Activated effector memory CD4-positive, alpha-beta T cell treated with Interleukin-2 at 50 U/mL for 16 hours (primary cell): ENCODE measurements at regions not wholly inside any gene's neighbourhood (a gene's known extent, or its start where the extent isn't known, plus 50 kb on each side); places are given as distances from the start of the nearest gene placed in this dataset.

Source experiments
- DNase-seq: peaks from one replicate; pipeline ENCODE4 v3.0.0-alpha.2; 2020

DNA sequence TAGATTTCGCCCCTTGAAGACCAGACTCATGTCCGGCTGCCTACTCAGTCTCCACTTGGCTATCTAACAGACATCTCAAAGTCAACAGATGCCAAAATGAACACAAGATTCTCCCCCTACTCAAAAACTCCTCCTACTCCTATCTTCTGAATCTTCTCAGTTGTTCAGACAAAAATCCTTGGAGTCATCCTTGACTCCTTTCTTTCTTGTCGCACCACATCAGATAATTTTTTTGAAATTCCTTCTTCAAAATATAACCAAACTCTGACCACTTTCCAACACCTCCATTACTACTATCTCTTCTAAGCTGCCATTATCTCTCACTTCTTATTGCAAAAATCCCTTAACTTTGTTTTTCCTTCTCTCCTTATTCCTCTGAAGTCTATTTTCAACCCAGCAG lies 141.9 kb upstream of the SLC7A14 start:
- no peak for DNase-seq

DNA sequence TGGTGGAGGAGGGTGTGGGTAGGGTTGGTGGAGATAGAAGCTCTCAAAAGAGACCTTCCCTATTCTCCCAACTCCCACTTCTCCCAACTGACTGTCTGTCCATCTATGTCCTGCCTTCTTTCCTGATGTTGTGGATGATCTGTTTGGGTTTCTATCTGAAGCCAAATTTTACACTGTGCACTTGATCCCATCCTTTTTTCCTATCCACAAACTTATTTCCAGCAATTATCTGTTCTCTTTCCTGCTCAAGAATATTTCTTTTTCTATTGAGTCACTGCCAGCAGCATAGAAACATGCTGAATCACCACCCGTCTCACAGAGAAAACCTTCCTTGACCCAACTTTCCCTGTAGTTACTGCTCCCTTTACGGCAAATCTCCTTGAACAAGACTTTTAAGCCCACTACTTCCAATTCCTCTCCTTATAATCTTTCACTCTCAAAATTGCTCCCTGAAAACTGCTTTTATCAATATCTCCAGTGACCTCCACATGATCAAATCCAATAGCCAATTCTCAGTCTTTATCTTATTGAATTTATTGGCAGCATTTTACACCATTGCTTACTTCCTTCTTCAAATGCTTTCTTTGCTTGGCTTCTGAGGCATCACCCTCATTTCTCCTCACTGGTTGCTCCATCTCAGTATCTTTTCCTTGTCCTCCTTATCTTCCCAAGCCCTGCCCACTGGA lies 141.2 kb upstream of the SLC7A14 start:
- DNase-seq, result no peak

DNA sequence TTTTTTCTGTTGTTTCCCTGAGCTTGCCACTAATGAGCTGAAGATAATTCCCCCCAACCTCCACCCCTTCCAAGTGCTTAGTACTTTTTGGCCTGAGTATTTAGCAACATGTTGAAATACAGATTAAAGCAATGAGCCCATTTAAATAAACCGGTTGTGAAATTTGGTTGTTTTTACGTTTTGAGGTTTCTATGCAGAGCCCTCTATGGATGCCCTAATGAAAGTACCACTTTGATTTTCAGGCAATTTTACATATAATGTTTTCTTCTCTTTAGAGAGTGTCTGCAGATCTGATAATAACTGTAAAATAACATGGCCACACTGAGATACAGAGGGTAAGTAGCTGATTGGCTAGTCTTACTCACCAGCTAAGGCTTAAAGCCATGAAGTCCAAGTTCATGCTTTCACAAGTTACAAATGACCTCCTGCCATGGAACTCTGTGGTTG lies 139.4 kb upstream of the SLC7A14 start:
- DNase-seq, result no peak

DNA sequence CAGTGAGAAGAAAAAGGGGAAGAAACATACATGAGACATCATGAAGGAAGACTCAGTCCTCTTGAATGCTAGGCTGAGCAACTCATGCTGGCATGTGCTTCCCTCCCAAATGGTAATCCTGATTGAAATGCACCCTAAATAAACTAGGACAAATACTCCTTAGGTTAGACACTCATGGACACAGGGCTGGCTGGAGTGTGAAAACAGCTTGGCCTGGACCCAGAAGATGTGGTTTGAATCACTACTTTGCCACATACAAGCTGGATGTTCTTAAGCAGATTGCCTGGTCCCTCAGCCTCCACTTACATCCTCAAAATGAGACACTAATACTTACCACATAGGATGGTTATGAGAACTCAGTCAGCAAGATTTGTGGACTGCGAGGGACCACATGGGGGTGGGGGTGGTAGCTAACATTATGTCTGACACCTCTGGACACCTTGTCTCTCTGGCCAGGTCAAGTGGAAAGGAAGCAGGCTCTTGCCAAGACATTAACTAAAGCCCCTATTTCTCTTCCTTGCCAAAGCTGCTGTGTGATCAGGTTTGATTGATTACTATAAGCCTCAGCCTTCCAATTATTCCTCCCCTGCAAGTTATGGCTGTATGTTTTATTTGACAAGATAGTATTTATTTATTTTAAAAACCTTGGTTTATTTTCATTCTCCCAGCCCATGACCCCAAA lies 138.9 kb upstream of the SLC7A14 start:
- DNase-seq, result no peak

DNA sequence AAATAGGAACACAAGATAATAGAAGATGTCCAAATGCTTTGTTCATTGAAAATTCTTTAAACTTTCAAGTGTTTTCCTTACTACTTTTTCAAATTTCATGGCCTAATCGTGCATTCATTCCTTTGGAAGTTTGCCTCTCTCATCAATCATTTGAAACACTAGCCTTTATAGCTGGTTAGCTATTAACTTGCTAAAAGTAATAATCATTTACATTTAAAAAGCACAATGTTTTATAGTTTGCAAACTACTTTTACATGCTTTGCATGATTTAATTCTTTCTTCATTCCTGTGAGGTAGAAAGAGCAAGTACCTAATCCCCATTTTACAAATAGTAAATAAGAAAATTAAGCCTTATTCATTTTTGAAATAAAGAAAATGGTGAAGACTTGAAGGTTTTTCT lies 137.4 kb upstream of the SLC7A14 start:
- no peak for DNase-seq

DNA sequence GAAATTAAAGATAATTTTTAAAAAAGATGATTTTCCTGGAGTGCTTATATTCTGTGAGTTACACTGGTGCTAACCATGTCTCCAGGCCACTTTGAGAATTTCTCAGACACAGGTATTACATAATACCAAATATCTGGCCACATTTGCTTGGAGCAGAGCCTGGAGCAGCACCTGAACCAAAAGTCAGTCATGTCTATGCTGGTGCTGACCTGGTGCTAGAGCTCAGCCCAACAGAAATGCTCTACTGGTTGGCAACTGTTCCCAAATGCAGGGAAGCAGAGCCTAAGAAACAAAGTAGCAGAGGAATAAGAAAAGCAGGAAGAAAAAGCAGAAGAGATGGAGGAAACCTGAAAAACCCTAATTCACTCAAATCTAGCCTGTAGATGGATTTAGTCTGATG lies 135.7 kb upstream of the SLC7A14 start:
- no peak for DNase-seq

DNA sequence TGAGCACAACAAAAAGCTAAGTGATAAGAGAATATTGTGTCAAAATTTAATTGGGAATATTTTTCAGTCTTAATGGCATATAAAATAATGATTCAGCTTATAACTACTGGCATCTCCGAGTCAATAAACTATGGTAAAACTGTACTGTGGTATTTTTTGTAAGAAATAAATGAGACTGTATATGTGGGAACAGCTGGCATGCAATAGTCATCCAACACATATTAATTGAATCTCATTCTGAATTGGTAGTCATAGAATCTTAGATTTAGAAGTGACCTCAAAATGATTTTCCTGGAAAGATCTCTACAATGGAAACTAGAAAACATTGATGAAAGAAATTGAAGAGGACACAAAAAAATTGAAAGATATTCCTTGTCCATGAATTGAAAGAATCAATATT lies 133.4 kb upstream of the SLC7A14 start:
- DNase-seq, result no peak

DNA sequence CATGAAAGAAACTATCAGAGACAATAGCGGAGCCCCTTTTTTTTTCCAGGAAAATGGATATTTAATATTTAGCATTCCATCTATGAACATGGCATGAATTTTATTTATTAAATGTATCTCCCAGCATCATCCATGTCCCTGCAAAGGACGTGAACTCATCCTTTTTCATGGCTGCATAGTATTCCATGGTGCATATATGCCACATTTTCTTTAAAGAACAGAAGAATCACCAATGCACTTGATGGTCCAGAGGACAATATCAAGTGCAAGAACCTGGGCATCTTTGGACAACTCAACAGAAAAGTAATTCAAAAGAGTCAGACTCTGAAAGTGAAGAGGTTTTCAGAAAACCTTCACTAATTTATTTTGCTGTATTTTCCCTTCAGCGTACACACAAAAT lies 133.0 kb upstream of the SLC7A14 start:
- no peak for DNase-seq

DNA sequence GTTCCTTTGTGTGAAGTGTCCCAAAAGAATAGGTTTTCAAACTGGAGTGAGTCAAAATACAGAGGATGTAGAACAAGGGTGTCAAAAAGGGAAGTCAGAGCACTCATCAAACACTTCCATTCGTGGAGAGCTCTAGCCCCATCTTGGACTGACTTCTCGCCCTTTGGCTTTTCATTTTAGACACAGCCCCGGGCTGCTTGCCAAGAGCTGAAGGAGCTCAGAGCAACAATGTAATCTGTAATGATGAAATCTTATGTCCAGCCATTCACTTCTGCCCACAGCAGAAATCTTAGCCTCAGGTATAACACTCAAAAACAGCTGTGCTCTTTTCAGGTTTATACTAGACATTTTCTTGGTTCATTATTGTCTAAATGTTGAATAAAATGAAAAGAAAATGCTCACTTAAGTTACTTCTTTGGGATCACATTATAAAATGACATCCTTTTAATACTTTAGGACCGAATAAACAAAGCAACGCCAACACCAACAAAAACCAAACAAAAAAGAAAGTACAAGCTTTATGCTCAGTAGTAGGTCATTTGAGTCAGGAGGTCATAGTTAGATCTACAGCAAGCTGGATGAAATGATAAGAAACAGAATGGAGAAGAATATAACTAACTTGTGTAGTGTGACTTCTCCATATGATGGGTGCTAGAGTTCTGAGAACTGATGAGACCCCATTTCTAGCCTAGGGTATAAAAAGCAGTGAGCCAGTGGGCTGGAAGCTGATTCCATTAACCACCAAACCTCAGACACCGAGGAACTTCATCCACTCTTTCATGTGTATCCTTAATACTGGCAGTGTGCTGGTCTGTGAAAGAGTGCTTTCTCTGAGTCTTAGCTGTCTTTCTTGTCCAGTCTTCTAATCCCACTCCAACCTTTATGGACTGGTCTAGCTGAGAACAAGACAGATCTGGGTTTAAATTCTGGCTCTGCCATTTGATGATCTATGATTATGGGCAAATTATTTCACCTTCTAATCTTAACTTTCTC lies 131.8 kb upstream of the SLC7A14 start:
- DNase-seq, result no peak

DNA sequence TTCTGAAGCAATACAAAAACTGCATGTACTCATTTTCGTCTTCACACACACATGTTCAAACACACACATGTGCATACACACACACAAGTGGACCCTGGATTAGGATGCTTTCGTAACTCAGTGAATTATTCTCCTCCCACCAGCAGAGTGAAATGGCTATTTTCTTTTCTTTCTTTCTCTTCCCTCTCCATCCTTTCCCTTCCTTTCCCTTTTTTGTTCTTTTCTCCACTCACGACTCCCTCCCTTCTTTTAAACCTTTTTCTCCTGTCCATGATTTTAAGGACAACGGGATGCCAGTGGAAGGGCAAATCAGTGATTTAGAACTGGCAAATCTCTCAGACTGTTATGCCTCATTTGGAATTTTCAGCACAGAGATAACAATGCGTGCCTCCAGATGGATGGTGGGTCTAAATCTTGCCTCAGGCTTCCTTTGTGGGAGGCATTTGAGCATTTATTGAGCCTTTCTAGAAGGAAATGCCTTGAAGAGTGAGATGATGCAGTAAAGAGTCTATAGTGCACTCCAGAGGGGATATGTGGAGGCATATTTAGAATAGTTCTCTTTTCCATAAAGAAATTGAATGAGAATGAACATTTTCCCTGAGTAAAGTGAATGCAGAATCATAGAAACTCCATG lies 130.4 kb upstream of the SLC7A14 start:
- DNase-seq, result no peak

DNA sequence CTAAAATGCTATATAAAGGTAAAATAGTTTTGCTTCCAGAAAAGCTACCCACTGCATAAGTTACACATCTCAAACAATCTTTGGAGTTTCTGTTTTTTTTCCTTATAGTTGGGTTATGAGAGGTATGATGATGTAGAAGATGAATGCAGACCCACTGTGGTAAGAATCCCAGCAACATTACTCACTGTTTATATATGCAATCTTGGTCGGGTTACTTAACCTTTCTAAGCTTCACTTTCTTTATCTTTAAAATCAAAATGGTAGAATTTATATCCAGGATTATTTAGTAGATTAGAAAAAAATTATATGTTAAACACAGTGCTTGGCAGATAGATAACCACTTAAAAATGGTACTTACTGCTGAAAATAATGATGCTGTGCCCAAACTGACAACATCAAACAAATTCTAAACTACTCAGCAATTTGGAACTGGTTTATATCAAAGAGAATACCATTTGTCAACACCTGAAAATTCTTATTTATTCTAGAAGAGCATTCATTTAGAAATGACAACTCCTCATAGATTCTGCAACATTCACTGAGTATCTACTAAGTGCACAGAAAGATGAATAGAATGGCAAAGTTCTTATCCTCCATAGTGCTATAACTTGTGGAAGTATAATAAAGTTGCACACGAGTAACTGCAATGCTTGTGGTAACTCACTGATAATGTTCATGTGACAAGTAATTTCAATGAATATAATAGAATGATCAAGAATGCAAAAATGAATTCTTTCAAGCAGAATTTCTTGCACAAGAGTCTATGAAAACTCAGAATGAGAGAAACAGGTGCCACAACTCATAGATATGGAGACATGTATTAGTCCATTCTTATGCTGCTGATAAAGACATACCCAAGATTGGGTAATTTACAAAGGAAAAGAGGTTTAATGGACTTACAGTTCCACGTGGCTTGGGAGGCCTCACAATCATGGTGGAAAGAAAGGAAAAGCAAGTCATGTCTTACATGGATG lies 129.0 kb upstream of the SLC7A14 start:
- DNase-seq, result no peak

DNA sequence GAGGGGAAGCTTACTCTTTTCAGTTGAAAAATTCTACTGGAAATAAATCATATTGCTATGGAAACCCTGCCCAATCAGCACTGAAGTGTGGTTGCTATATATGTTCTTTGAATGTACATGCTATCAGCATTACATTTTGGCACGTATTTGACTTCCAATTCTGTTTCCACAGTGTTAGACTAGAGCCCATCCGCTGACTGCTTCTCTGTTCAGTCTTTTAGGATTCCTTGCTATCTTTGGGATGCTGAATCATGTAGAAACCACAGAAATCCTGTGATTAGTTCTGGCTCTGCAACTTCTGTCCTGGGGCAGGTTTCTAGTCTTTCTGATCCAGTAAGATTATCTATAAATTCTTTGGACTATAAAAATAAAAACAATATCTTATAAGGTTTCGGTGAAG lies 128.2 kb upstream of the SLC7A14 start:
- DNase-seq, result no peak

DNA sequence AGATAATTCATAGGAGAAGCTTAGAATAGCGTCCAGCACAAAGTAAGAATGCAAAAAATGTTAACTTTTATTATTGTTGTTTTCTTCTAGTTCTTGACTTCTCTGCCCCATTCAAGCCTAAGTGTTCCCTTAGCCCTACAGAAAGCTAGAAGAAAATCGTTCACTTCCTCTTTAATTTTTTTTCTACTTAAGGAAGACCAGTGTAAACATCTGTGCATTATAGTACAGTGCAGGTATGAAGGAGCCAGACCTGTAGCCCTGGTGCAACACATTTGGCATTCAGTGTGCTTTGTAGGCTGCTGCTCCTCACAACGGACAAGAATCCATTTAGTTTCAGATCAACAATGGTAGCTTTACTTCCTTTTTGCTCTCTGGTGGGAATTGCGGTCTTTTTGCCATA lies 127.8 kb upstream of the SLC7A14 start:
- no peak for DNase-seq

DNA sequence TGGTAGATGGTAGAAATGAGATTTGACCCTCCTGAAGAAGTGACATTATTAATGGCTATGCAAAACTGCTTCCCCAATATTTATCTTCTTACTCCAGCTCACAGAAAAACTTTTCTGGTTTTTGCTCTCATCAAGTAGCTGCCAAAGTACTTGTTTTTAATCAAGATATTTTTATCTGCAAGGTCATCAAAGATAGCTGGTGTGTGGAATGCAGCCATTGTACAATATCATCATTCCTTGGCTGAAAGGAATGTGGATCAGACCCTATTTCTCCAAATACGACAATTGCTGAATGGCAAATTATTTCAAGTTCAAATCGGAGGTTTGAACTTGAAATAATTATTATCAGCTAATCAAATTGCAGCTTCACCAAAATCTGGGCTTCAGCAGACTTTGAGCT lies 126.9 kb upstream of the SLC7A14 start:
- DNase-seq, result no peak

DNA sequence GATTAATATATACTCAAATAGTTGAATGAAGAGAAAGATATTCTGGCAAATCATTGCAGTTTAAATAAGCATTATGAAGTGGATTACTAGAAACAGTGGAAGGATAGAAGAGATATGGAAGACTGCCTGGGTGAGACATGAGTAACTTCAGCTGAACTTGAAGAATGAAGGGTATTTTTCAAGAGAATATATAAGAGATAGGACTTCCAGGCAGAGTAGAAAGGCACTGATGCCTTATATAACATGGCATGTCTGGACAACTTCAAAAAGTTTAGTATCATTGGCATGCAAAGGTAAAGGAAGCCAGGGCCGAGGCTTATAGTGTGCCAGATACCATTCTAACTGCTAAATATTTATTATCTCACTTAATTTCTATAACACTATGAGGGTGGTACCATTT lies 126.5 kb upstream of the SLC7A14 start:
- DNase-seq, result no peak

DNA sequence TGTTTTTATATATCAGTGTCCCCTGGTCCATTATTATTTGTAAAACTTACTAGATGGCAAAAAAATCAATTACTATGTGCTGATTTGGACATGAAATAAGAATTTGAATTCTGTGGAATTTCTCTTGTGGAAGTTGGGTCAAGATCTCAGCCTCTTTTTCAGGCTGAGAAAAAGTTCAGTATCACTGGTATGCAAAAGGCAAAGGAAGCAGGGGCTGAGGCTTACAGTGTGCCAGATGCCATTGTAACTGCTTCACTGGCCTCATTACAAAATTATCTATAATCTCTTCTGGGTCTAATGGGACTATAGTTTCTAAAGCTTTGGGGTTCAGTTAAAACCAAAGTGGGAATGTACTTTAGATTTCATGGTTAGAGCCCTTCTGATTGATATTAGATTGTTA lies 125.9 kb upstream of the SLC7A14 start:
- DNase-seq, result no peak

DNA sequence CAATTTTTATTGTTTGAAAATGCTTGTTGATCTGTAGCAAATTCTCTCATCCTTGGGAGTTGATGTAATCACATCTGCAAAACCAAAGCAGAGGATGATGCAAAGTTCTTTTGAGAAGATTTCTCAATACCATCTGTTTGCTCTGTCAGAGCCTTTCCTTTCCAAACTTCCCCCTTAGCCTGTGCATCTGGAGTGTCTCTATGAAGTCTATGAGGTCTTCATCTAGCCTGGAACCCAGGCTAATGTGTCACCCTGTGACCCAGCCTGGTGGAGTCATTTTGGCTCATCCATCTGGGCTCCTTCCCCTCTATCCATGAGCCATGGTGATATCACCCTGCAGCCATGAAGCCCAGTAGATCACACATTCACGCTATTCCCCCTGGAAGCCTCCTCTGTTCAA lies 123.2 kb upstream of the SLC7A14 start:
- DNase-seq, result no peak

DNA sequence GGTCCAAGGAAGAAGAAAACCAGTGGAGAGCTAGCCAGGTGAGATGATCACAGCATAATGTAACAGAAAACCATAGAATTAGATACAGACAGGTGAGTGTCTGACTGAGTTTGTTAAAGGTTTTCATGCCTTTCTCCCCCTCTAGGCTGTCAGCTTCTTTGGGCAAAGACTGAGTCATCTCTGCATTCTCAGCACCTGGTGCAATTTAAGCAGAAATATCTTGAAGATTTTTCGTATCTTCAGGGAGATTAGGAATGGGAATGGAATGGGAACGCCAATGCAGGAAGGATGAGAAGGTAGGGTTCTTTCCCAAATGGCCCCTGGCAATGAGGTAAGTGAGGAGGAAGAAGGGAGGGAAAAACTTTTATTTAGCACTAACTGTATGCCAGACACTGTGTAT lies 122.0 kb upstream of the SLC7A14 start:
- no peak for DNase-seq

DNA sequence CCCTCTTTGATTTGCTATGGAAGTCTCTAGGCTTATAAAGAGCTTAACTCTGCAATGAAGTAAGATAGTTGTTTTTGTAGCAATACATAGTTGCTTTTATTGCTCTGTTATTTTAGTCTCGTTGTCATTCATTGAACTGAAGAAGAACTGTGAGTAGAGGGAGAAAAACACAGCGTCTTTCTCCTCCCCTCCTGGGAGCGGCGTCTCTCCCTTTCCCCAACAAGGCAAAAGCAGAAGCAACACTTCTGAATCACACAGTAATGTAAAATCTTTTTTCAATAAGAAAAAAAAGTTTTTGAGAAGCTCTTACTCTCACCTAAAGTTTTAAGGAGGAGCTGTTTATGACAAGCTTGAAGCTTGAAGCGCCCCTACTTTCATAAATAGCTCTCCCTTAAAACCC lies 119.3 kb upstream of the SLC7A14 start:
- DNase-seq, result no peak

DNA sequence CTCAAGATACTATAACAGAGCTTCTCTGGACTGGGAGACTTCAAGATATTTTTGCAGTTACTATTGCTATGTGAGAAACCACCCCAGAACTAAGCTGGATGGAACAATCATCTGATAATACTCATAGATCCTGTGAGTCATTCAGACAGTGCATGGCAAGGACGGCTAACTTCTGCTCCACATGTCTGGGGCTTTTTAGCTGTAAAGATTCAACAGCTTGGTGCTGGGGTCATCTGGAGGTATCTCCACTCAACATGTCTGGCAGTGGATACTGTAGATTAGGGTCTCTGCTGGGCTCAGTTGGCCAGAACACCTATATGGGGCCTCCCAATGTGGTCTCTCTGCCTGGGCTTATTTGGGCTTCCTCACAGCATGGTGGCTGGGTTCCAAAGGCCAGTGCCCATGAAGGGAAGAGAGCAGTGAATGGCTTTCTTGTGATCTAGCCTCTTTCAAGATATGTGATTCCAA lies 117.3 kb upstream of the SLC7A14 start:
- no peak for DNase-seq
